GM12878 (cell line): ENCODE measurements at regions not wholly inside any gene's neighbourhood (a gene's known extent, or its start where the extent isn't known, plus 50 kb on each side); places are given as distances from the start of the nearest gene placed in this dataset.

Experiments
- ATAC-seq: fragments of 200-7000 bp; cut with Tn5 transposase; 3 replicates; pipeline ENCODE4 v1.9.1; 2020; ENCODE audit warnings: mild to moderate bottlenecking, moderate library complexity
- BruUV-seq: library from RNA; stranded (reverse); fragments of 400-500 nt; replicated peaks from 2 replicates; lab custom pipeline; 2021; lab: Mats Ljungman, UMichigan
- CTCF ChIA-PET: fragments of 300-600 bp; sonication (Branson Sonifier 250); formaldehyde crosslinking; extraction: SDS; loops from one replicate; lab custom pipeline; 2021; ENCODE audit warnings: inconsistent platforms; lab: Yijun Ruan, JAX
- POLR2A ChIA-PET: fragments of 350-600 bp; formaldehyde crosslinking; extraction: SDS; loops from one replicate; lab custom pipeline; 2021; ENCODE audit warnings: inconsistent platforms; lab: Charles Lee
- RAD21 ChIA-PET: fragments of 300-600 bp; sonication (Branson Sonifier 250); formaldehyde crosslinking; loops from one replicate; lab custom pipeline; 2023; ENCODE audit warnings: antibody characterized with exemption; ENCODE audit not compliant: unreplicated experiment; lab: Charles Lee
- SMC1A ChIA-PET: fragments of 300-600 bp; sonication (Branson Sonifier 250); formaldehyde crosslinking; loops from one replicate; lab custom pipeline; 2023; ENCODE audit not compliant: unreplicated experiment, uncharacterized antibody; lab: Charles Lee
- DNase-seq: peaks from one replicate; pipeline ENCODE4 v3.0.0-alpha.2; 2011; ENCODE audit warnings: low read depth, low spot score
- FAIRE-seq: peaks from 3 replicates; lab custom pipeline; 2011; peaks lifted over from hg19 to GRCh38; lab: Jason Lieb, UNC
- H2AFZ ChIP-seq: 2 replicates; pipeline ENCODE4 v1.6.0; 2011; ENCODE audit warnings: low read depth, low read length, control low read depth; ENCODE audit not compliant: control insufficient read depth
- H3K27ac ChIP-seq: 2 replicates; pipeline ENCODE4 v1.5.1; 2011; ENCODE audit warnings: control low read depth; ENCODE audit not compliant: control insufficient read depth, insufficient read depth
- H3K27me3 ChIP-seq, 2 experiments: replicated peaks in 1 of 2; 2 replicates each; pipeline versions ENCODE4 v1.6.0 to v1.6.1; 2011; ENCODE audit warnings: low read length in 1 of 2; ENCODE audit not compliant: control insufficient read depth in 2 of 2, insufficient read depth in 2 of 2
- H3K36me3 ChIP-seq, 2 experiments: 2 replicates each; pipeline ENCODE4 v1.5.1; 2011; ENCODE audit warnings: low read length in 1 of 2; ENCODE audit not compliant: control insufficient read depth in 2 of 2, insufficient read depth in 2 of 2
- H3K4me1 ChIP-seq: 2 replicates; pipeline ENCODE4 v1.6.1; 2011; ENCODE audit warnings: mild to moderate bottlenecking, low read length, moderate library complexity, mixed read lengths; ENCODE audit not compliant: control insufficient read depth, insufficient read depth
- H3K4me2 ChIP-seq: 2 replicates; pipeline ENCODE4 v1.6.0; 2011; ENCODE audit warnings: control low read depth; ENCODE audit not compliant: control insufficient read depth, insufficient read depth
- H3K4me3 ChIP-seq: fragments of 200-600 bp; sonication (generic); 2 replicates; pipeline ENCODE4 v1.5.1; 2016
- H3K79me2 ChIP-seq: 2 replicates; pipeline ENCODE4 v1.6.0; 2011; ENCODE audit warnings: low read length; ENCODE audit not compliant: control insufficient read depth, insufficient read depth
- H3K9ac ChIP-seq: 2 replicates; pipeline ENCODE4 v1.8.0; 2011; ENCODE audit warnings: low read length, control low read depth, mixed read lengths; ENCODE audit not compliant: control insufficient read depth, insufficient read depth
- H3K9me3 ChIP-seq: replicated peaks from 3 replicates; pipeline ENCODE4 v1.5.1; 2011; ENCODE audit warnings: mild to moderate bottlenecking, low read length; ENCODE audit not compliant: control insufficient read depth, insufficient read depth
- H4K20me1 ChIP-seq: 2 replicates; pipeline ENCODE4 v1.6.0; 2011; ENCODE audit not compliant: control insufficient read depth, insufficient read depth
- ATF2 ChIP-seq: IDR thresholded peaks from 2 replicates; pipeline ENCODE4 v1.6.1; 2012; ENCODE audit warnings: low read length, inconsistent platforms
- BMI1 ChIP-seq: fragments of 450-650 bp; IDR thresholded peaks from 2 replicates; pipeline ENCODE4 v1.6.1; 2016; ENCODE audit warnings: mild to moderate bottlenecking, moderate library complexity, borderline replicate concordance
- CREM ChIP-seq: IDR thresholded peaks from 2 replicates; pipeline ENCODE4 v1.6.1; 2014; ENCODE audit warnings: antibody characterized with exemption, low read depth
- DPF2 ChIP-seq: fragments of 450-650 bp; IDR thresholded peaks from 2 replicates; pipeline ENCODE4 v1.6.1; 2017; ENCODE audit warnings: mild to moderate bottlenecking
- EED ChIP-seq: sonication (generic); IDR thresholded peaks from 2 replicates; pipeline ENCODE4 v1.6.1; 2016; ENCODE audit warnings: antibody characterized with exemption, low read depth
- MYC ChIP-seq: IDR thresholded peaks from 2 replicates; pipeline ENCODE4 v1.6.1; 2011; ENCODE audit warnings: mild to moderate bottlenecking, low read length, moderate library complexity, inconsistent platforms; ENCODE audit not compliant: insufficient read depth, insufficient replicate concordance, insufficient read length, severe bottlenecking
- PBX3 ChIP-seq: IDR thresholded peaks from 2 replicates; pipeline ENCODE4 v1.6.1; 2011; ENCODE audit warnings: mild to moderate bottlenecking, low read depth, low read length, moderate library complexity; ENCODE audit not compliant: insufficient replicate concordance
- RAD21 ChIP-seq: IDR thresholded peaks from 2 replicates; pipeline ENCODE4 v1.6.1; 2011; ENCODE audit warnings: mild to moderate bottlenecking, low read depth, low read length, moderate library complexity; ENCODE audit not compliant: insufficient read depth
- SRF ChIP-seq, 2 experiments: IDR thresholded peaks; 2 replicates each; pipeline ENCODE4 v1.6.1; 2011; ENCODE audit warnings: low read depth in 2 of 2, low read length in 2 of 2, mild to moderate bottlenecking in 1 of 2, moderate library complexity in 1 of 2
- TBL1XR1 ChIP-seq: IDR thresholded peaks from 2 replicates; pipeline ENCODE4 v1.6.1; 2012; ENCODE audit warnings: low read depth, low read length, improper control_type of control experiment
- YBX1 ChIP-seq: fragments of 450-650 bp; IDR thresholded peaks from 2 replicates; pipeline ENCODE4 v1.6.1; 2016; ENCODE audit warnings: antibody characterized with exemption
- ZNF207 ChIP-seq: fragments of 450-650 bp; IDR thresholded peaks from 2 replicates; pipeline ENCODE4 v1.6.1; 2014; ENCODE audit warnings: antibody characterized with exemption, mild to moderate bottlenecking, borderline replicate concordance
- WGBS: methylation state at CpG from one replicate; pipeline ENCODE4 v1.1.6; 2016; ENCODE audit warnings: low lambda C conversion rate; ENCODE audit not compliant: insufficient replicate concordance, insufficient coverage; ENCODE audit errors: missing lambda C conversion rate; 5-methylcytosine and 5-hydroxymethylcytosine counted together
- in situ Hi-C: fragments of 300-500 bp; cut with MboI; formaldehyde crosslinking; loops from 9 replicates; pipeline ENCODE4 v1.14.3; 2018; ENCODE audit warnings: mixed read lengths
- intact Hi-C: fragments of 100-400 bp; cut with micrococcal nuclease; formaldehyde crosslinking; loops from one replicate; pipeline ENCODE4 v1.14.2; 2022; ENCODE audit not compliant: unreplicated experiment
- TF ChIP-seq, protein P1 (sequence below): fragments of 450-650 bp; IDR thresholded peaks from 2 replicates; pipeline ENCODE4 v1.6.1; 2017; ENCODE audit warnings: mild to moderate bottlenecking, low read depth, inconsistent platforms; ENCODE audit not compliant: poor library complexity, severe bottlenecking

DNA sequence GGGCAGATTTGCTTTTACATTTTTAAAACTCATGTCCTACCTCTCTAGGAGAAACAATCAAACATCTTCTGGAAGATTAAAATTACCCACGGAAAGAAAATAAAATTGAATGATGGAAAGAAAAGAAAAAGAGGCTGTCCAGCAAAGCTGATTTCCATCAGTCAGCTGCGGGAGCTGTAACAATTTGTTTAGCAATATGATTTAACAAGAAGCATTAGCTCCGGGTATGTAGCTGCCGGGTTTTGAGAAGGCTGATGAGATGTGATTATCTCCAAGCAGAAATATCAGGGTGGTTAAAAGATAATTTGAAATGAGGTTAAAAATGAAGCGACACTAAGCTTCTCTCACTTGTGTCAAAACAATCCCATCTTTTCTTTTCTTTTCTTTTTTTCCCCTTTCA is 608.9 kb upstream of the SALL1 start:
- no peak for FAIRE-seq
- in situ Hi-C loops (no loop called here), intact Hi-C loops (no loop called here)

GRCh38 chr16:51759329-51759728 is 608.3 kb upstream of the SALL1 start:
- H3K4me2 ChIP-seq = no peak overlapping the region
- H3K79me2 ChIP-seq = no peaks in the 10 kb centered on the region
- no peak overlapping the region for H3K4me3 ChIP-seq
- DNase-seq (no peak), ATAC-seq (no peak), FAIRE-seq (no peak)
- no peaks in the 10 kb centered on the region for H3K4me1 ChIP-seq
- ChIA-PET RAD21 (interaction anchor here (1.6 kb wide), 1 partner anchor 763 kb away, joined by 3 read pairs; no protein-coding TSS in a partner anchor), POLR2A (no interaction called here), SMC1A (interaction anchor here (0.6 to 1.3 kb wide), 3 partner anchors 181 to 950 kb away, joined by 3 read pairs; no protein-coding TSS in a partner anchor), CTCF (interaction anchor here (0.7 kb wide), 1 partner anchor 289 kb away, joined by 3 read pairs; no protein-coding TSS in a partner anchor)
- 26% methylated on average over 4 of the region's 4 CpGs for WGBS
- no peaks in the 10 kb centered on the region for H4K20me1 ChIP-seq
- 0 out of 4 replicates have a peak, but pooled peaks cover 0 to 2% of the 10 kb centered on the region in 2 experiments for H3K27me3 ChIP-seq
- H2AFZ ChIP-seq = no peak overlapping the region
- no peak overlapping the region for H3K9ac ChIP-seq
- no peaks in the 10 kb centered on the region for H3K36me3 ChIP-seq
- no TSS peak for BruUV-seq
- no peak overlapping the region for H3K27ac ChIP-seq
- H3K9me3 ChIP-seq = no peaks in the 10 kb centered on the region
- intact Hi-C loops (no loop called here), in situ Hi-C loops (no loop called here)
- TF ChIP-seq CREM (no peak), ATF2 (no peak), YBX1 (no peak), MYC (no peak), DPF2 (no peak), EED (no peak), ZNF207 (no peak)
- TF ChIP-seq, protein P1, sequence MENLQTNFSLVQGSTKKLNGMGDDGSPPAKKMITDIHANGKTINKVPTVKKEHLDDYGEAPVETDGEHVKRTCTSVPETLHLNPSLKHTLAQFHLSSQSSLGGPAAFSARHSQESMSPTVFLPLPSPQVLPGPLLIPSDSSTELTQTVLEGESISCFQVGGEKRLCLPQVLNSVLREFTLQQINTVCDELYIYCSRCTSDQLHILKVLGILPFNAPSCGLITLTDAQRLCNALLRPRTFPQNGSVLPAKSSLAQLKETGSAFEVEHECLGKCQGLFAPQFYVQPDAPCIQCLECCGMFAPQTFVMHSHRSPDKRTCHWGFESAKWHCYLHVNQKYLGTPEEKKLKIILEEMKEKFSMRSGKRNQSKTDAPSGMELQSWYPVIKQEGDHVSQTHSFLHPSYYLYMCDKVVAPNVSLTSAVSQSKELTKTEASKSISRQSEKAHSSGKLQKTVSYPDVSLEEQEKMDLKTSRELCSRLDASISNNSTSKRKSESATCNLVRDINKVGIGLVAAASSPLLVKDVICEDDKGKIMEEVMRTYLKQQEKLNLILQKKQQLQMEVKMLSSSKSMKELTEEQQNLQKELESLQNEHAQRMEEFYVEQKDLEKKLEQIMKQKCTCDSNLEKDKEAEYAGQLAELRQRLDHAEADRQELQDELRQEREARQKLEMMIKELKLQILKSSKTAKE = no peak

More for the DNA sequence above, 608.9 kb upstream of the SALL1 start:
- ChIA-PET SMC1A (interaction anchor here (0.8 to 1.3 kb wide), 5 partner anchors 9 to 950 kb away, joined by 3 read pairs; no protein-coding TSS in a partner anchor), RAD21 (interaction anchor here (1.6 kb wide), 1 partner anchor 763 kb away, joined by 3 read pairs; no protein-coding TSS in a partner anchor), POLR2A (no interaction called here), CTCF (interaction anchor here (0.7 to 1.8 kb wide), 5 partner anchors 8 to 954 kb away, joined by 3 to 7 read pairs (median 4); no protein-coding TSS in a partner anchor)
- no peak overlapping the region for H2AFZ ChIP-seq
- no peaks in the 10 kb centered on the region for H3K4me1 ChIP-seq
- no peak for TF ChIP-seq RAD21
- TF ChIP-seq TBL1XR1 = no peak
- no peak for TF ChIP-seq PBX3
- TF ChIP-seq BMI1 = no peak
- no peak for TF ChIP-seq DPF2
- no peak for TF ChIP-seq SRF (IDR thresholded peaks at IDR 0.05; ENCODE audit: low read depth in 2 of 2, low read length in 2 of 2)
- no peak overlapping the region for H3K4me2 ChIP-seq
- H3K79me2 ChIP-seq = no peaks in the 10 kb centered on the region
- BruUV-seq = no TSS peak
- no peak overlapping the region for H3K4me3 ChIP-seq
- ATAC-seq (no peak), DNase-seq (no peak)
- no peak overlapping the region for H3K9ac ChIP-seq
- no peaks in the 10 kb centered on the region for H3K9me3 ChIP-seq
- WGBS = 38% methylated on average over 5 of the region's 5 CpGs
- no peaks in the 10 kb centered on the region for H4K20me1 ChIP-seq
- H3K27me3 ChIP-seq = 0 out of 4 replicates have a peak, but pooled peaks cover 0 to 2% of the 10 kb centered on the region in 2 experiments
- no peaks in the 10 kb centered on the region for H3K36me3 ChIP-seq
- H3K27ac ChIP-seq = no peak overlapping the region
